Adrenal gland (tissue), 9 donors: ENCODE measurements at regions not wholly inside any gene's neighbourhood (a gene's known extent, or its start where the extent isn't known, plus 50 kb on each side); places are given as distances from the start of the nearest gene placed in this dataset.
"Not testable (repeated sequence)": the region's sequence is repeated elsewhere in the genome, so short reads cannot be mapped to it uniquely, and the experiment has no call there.

Experiments used
- DNase-seq, 7 donors: peaks; one replicate each; pipeline ENCODE4 v3.0.0-alpha.2; 2019 to 2020
- H3K27ac ChIP-seq, 5 donors: fragments of 200-600 bp; sonication (generic) in 4 of 5; 1 replicate in 3 of 5; 2 replicates in 2 of 5; pipeline versions ENCODE4 v1.5.1 to v1.8.0; 2016 to 2020; ENCODE audit warnings: mild to moderate bottlenecking in 1 of 5
- H3K27me3 ChIP-seq: fragments of 200-600 bp; 2 replicates; pipeline ENCODE4 v1.8.0; 2021
- H3K36me3 ChIP-seq, 2 donors: fragments of 200-600 bp; replicated peaks in 1 of 2; 1 replicate in 1 of 2; 2 replicates in 1 of 2; pipeline versions ENCODE4 v1.5.1 to v1.8.0; 2018 to 2022
- H3K4me1 ChIP-seq, 2 donors: fragments of 200-600 bp; replicated peaks in 1 of 2; 1 replicate in 1 of 2; 2 replicates in 1 of 2; pipeline versions ENCODE4 v1.5.1 to v1.8.0; 2018 to 2021
- H3K4me3 ChIP-seq, 4 donors: fragments of 200-600 bp; sonication (generic) in 3 of 4; one replicate each; pipeline ENCODE4 v1.5.1; 2016 to 2018
- H3K9me3 ChIP-seq, 3 donors: fragments of 200-600 bp; sonication (generic) in 1 of 3; replicated peaks in 1 of 3; 1 replicate in 2 of 3; 2 replicates in 1 of 3; pipeline versions ENCODE4 v1.5.1 to v1.8.0; 2016 to 2021
- POLR2A ChIP-seq, 2 donors: fragments of 450-650 bp; IDR thresholded peaks; one replicate each; pipeline ENCODE4 v1.6.1; 2017; ENCODE audit warnings: antibody characterized with exemption in 2 of 2, mild to moderate bottlenecking in 2 of 2, moderate library complexity in 1 of 2
- WGBS, 4 donors: extraction: QIAGEN DNeasy Blood & Tissue Kit in 2 of 4; methylation state at CpG; one replicate each; pipeline versions ENCODE4 v1.1.5 to v1.1.7; 2013 to 2017; 5-methylcytosine and 5-hydroxymethylcytosine counted together
- intact Hi-C, 2 donors: fragments of 100-400 bp; cut with DNase I; formaldehyde crosslinking; loops; one replicate each; pipeline versions ENCODE4 v1.14.1 to v1.15.0; 2022 to 2023
- TF ChIP-seq, protein P1 (sequence below), 6 experiments: fragments of 450-650 bp in 4 of 6; fragments of 200-600 bp in 2 of 6; sonication (generic) in 1 of 6; IDR thresholded peaks; 1 replicate in 5 of 6; 2 replicates in 1 of 6; pipeline versions ENCODE4 v1.5.1 to v1.8.0; 2016 to 2021; ENCODE audit warnings: antibody characterized with exemption in 6 of 6, mild to moderate bottlenecking in 2 of 6, moderate library complexity in 1 of 6
- donor health status: healthy with polysubstance abuse.
- donor health status: Bipolar disorder and iron deficiency.
- donor health status: DM: yes; HTN: yes; CAD: no.
- donor health status: DM: no; HTN: no; CAD: no.
- donor health status: DM: no; HTN: no; CAD: no.

DNA sequence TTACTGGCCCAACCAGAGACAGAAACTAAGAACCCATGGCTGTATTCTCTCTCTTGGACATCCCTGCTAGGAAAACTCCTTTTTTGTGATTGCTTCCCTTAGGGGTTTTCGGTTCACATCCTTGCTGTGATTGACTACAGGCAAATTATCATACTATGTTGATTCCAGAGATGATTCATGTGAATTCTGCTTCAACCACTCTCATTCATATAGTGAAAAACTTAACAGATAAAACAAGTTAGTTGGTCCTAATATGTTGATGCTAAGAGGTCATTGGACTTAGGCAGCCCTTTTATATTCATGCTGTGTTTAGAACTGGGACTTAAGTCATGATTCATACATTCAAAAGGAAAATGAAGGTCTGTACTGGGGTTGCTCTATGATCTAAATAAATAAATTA, 76.9 kb upstream of the CCN2 start:
- Histone ChIP-seq H3K4me3 (no peak overlapping the region), H3K9me3 (no peaks in the 10 kb centered on the region), H3K27ac (no peak overlapping the region), H3K36me3 (no peaks in the 10 kb centered on the region), H3K4me1 (no peaks in the 10 kb centered on the region), H3K27me3 (no peaks in the 10 kb centered on the region)
- TF ChIP-seq, protein P1, sequence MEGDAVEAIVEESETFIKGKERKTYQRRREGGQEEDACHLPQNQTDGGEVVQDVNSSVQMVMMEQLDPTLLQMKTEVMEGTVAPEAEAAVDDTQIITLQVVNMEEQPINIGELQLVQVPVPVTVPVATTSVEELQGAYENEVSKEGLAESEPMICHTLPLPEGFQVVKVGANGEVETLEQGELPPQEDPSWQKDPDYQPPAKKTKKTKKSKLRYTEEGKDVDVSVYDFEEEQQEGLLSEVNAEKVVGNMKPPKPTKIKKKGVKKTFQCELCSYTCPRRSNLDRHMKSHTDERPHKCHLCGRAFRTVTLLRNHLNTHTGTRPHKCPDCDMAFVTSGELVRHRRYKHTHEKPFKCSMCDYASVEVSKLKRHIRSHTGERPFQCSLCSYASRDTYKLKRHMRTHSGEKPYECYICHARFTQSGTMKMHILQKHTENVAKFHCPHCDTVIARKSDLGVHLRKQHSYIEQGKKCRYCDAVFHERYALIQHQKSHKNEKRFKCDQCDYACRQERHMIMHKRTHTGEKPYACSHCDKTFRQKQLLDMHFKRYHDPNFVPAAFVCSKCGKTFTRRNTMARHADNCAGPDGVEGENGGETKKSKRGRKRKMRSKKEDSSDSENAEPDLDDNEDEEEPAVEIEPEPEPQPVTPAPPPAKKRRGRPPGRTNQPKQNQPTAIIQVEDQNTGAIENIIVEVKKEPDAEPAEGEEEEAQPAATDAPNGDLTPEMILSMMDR (IDR thresholded peaks at IDR 0.05) = no peak
- TF ChIP-seq POLR2A (IDR thresholded peaks at IDR 0.05) = no peak
- DNase-seq = no peak
- intact Hi-C loops = no loop called here
- WGBS, 4 donors = 71 to 80% (median 74%) methylated on average over 1 of the region's 1 CpG

DNA sequence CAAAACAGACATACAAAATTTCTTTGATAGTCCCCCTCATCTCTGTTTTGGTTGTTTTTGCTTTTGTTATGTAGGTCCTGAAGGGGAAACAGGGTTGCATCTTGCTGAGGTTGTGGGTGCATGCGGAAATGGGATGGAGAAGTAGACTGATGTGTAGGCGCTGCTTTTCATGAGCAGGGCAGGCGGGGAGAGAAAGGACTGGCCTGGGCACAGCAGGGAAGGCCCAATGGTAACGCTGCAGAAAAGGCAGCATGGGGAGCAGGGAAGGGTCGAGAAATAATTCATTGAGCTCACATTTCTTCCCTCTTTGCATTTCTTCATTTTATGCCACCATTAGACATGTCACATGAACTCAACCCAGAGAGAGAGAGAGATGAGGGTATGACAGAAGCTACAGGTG, 74.3 kb upstream of the CCN2 start:
- 70 to 84% (median 82%) methylated on average over 5 of the region's 5 CpGs for WGBS, 4 donors
- Histone ChIP-seq H3K4me1 (no peaks in the 10 kb centered on the region), H3K9me3 (no peaks in the 10 kb centered on the region), H3K36me3 (no peaks in the 10 kb centered on the region), H3K27me3 (no peaks in the 10 kb centered on the region), H3K27ac (no peak overlapping the region), H3K4me3 (no peak overlapping the region)
- TF ChIP-seq POLR2A (IDR thresholded peaks at IDR 0.05) = no peak
- TF ChIP-seq, protein P1 (IDR thresholded peaks at IDR 0.05) = no peak
- DNase-seq = no peak
- intact Hi-C loops = no loop called here

DNA sequence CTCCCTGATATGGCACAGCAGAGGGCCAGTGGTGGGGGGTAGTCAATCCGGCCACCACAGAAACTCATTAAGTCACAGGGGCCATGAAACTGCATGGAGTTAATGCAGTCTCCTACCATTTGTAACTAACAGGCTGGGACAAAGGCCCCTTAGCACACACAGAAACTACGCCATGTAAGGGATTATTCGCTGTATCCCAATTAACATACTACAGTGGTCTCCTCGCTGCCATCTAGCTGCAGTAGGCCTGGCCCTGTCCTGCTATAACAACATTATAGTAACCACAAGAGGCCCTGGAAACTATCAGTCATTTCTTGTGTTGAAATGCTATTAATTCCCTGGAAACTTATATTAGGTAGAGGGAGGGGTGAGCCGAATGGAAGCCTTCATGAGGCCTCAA, 72.3 kb upstream of the CCN2 start:
- intact Hi-C loops = no loop called here
- Histone ChIP-seq H3K36me3 (no peaks in the 10 kb centered on the region), H3K27me3 (no peaks in the 10 kb centered on the region), H3K4me3 (no peak overlapping the region), H3K27ac (no peak overlapping the region), H3K9me3 (no peaks in the 10 kb centered on the region), H3K4me1 (no peaks in the 10 kb centered on the region)
- TF ChIP-seq, protein P1 (IDR thresholded peaks at IDR 0.05) = no peak
- TF ChIP-seq POLR2A (IDR thresholded peaks at IDR 0.05) = no peak
- WGBS, 4 donors = 88 to 95% (median 92%) methylated on average over 5 of the region's 5 CpGs
- no peak for DNase-seq

DNA sequence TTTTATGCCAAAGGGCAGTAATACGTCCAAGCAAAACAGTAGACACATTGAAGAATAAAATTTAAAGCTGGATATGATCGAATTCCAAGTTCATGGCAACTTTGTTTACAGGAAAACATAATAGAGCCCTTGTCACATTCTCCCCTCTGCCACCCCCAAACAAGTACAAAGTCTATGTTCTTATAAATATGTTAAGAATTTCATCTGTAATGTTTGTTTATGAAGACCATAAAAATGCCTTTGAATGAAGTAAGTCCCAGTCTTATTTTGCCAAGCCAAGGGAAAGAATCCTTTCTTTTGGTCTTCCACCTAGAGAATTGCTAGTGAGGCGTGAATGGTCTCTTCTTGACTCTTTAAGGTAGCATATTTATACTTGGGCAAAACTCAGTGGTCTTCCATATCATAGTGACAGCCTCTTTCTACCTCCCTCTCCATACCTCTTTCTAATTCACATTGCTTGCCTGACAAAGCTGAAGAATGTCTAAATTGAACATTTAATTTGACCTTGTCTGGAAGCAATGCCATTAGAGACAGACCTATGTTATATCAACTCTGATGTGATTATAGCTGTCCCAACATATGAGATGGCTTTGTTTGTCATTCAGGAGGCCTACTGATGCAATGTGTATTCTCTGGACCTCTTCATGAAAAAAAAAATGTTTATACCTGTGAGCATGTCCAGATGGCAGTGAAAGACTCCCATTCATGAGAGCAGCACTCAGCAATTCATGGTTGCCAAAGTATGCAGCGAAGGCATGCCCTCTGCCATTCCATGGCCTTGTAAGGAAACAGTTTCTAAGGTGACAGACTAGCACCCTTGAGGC, 70.6 kb upstream of the CCN2 start:
- no peak overlapping the region for H3K4me3 ChIP-seq
- 74 to 84% (median 79%) methylated on average over 4 of the region's 4 CpGs for WGBS, 4 donors
- TF ChIP-seq, protein P1 (IDR thresholded peaks at IDR 0.05) = no peak
- TF ChIP-seq POLR2A (IDR thresholded peaks at IDR 0.05) = no peak
- no peaks in the 10 kb centered on the region for H3K4me1 ChIP-seq
- intact Hi-C loops = no loop called here
- no peak overlapping the region for H3K27ac ChIP-seq
- no peaks in the 10 kb centered on the region for H3K36me3 ChIP-seq
- no peaks in the 10 kb centered on the region for H3K27me3 ChIP-seq
- DNase-seq = no peak
- H3K9me3 ChIP-seq = no peaks in the 10 kb centered on the region

DNA sequence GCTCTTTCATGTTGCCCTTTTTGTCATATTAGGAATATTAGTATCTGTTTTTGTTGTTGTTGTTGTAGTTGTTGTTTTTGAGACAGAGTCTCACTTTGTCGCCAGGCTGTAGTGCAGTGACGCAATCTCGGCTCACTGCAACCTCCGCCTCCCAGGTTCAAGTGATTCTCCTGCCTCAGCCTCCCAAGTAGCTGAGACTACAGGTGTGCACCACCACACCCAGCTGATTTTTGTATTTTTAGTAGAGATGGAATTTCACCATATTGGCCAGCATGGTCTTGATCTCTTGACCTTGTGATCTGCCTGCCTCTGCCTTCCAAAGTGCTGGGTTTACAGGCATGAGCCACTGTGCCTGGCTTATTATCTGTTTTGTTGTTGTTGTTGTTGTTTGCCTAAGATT, 69.7 kb upstream of the CCN2 start:
- H3K4me3 ChIP-seq, H3K4me1 ChIP-seq, H3K27me3 ChIP-seq, H3K9me3 ChIP-seq, intact Hi-C loops, H3K36me3 ChIP-seq, DNase-seq, H3K27ac ChIP-seq: not testable (repeated sequence)
- whole genome bisulfite sequencing, 4 donors = 86 to 97% (median 91%) methylated on average over 4 of the region's 4 CpGs
